ENCODE measurements at regions not wholly inside any gene's neighbourhood (a gene's known extent, or its start where the extent isn't known, plus 50 kb on each side); places are given as distances from the start of the nearest gene placed in this dataset.

- no peak for DNase-seq
Observed at GRCh38 chr12:19627719-19628118, 188.4 kb downstream of the AEBP2 start.

- DNase-seq: no peak
Observed at GRCh38 chr12:19630536-19630935, 191.2 kb downstream of the AEBP2 start.

- DNase-seq: no peak
Observed at GRCh38 chr12:19633194-19633593, 193.9 kb downstream of the AEBP2 start.

GRCh38 chr12:19633641-19634040, 194.3 kb downstream of the AEBP2 start:
- DNase-seq: no peak

GRCh38 chr12:19639781-19640415, 200.6 kb downstream of the AEBP2 start:
- DNase-seq: peak; percentile 63

GRCh38 chr12:19641235-19642080, 202.2 kb downstream of the AEBP2 start:
- no peak for DNase-seq

- DNase-seq: no peak
Observed at GRCh38 chr12:19642345-19642744, 203.1 kb downstream of the AEBP2 start.

GRCh38 chr12:19643635-19644034, 204.3 kb downstream of the AEBP2 start:
- DNase-seq: no peak

- no peak for DNase-seq
Observed at GRCh38 chr12:19644571-19644970, 205.3 kb downstream of the AEBP2 start.

- DNase-seq: no peak
Observed at GRCh38 chr12:19645823-19646222, 206.5 kb downstream of the AEBP2 start.

- DNase-seq: no peak
Observed at GRCh38 chr12:19646599-19646998, 207.3 kb downstream of the AEBP2 start.

- no peak for DNase-seq
Observed at GRCh38 chr12:19647806-19648556, 208.7 kb downstream of the AEBP2 start.

- no peak for DNase-seq
Observed at GRCh38 chr12:19648591-19648990, 209.3 kb downstream of the AEBP2 start.

GRCh38 chr12:19652386-19652785, 213.1 kb downstream of the AEBP2 start:
- no peak for DNase-seq

- DNase-seq: no peak
Observed at GRCh38 chr12:19654650-19655376, 215.5 kb downstream of the AEBP2 start.

- no peak for DNase-seq
Observed at GRCh38 chr12:19657118-19657731, 217.9 kb downstream of the AEBP2 start.

- DNase-seq: no peak
Observed at GRCh38 chr12:19657732-19658130, 218.4 kb downstream of the AEBP2 start.

- no peak for DNase-seq
Observed at GRCh38 chr12:19659086-19659485, 219.8 kb downstream of the AEBP2 start.

GRCh38 chr12:19659501-19659900, 220.2 kb downstream of the AEBP2 start:
- no peak for DNase-seq

GRCh38 chr12:19665121-19665900, 226.0 kb downstream of the AEBP2 start:
- DNase-seq: no peak

- DNase-seq: no peak
Observed at GRCh38 chr12:19666070-19666469, 226.8 kb downstream of the AEBP2 start.

GRCh38 chr12:19669793-19670192, 230.5 kb downstream of the AEBP2 start:
- DNase-seq: no peak

Measured in DMS79 (cell line).